Subcutaneous abdominal adipose tissue (tissue), 5 donors: ENCODE measurements at regions not wholly inside any gene's neighbourhood (a gene's known extent, or its start where the extent isn't known, plus 50 kb on each side); places are given as distances from the start of the nearest gene placed in this dataset.

ENCODE experiments used
- H3K27ac ChIP-seq: one replicate; pipeline ENCODE4 v1.7.0; 2013; ENCODE audit warnings: low read depth, mild to moderate bottlenecking, inconsistent platforms, low read length, moderate library complexity
- H3K27me3 ChIP-seq, 5 donors: one replicate each; pipeline ENCODE4 v1.7.0; 2013; ENCODE audit warnings: low read length in 5 of 5, inconsistent platforms in 1 of 5; ENCODE audit not compliant: control insufficient read depth in 5 of 5, insufficient read depth in 4 of 5
- H3K36me3 ChIP-seq, 5 donors: one replicate each; pipeline ENCODE4 v1.7.0; 2013; ENCODE audit warnings: low read length in 5 of 5; ENCODE audit not compliant: control insufficient read depth in 5 of 5, insufficient read depth in 5 of 5
- H3K4me1 ChIP-seq, 5 donors: one replicate each; pipeline ENCODE4 v1.7.0; 2013; ENCODE audit warnings: low read length in 5 of 5, mild to moderate bottlenecking in 3 of 5, moderate library complexity in 1 of 5; ENCODE audit not compliant: control insufficient read depth in 5 of 5, insufficient read depth in 5 of 5
- H3K4me3 ChIP-seq, 5 donors: one replicate each; pipeline ENCODE4 v1.7.0; 2013; ENCODE audit warnings: low read length in 5 of 5, low read depth in 1 of 5
- H3K9ac ChIP-seq, 5 donors: one replicate each; pipeline ENCODE4 v1.7.0; 2013; ENCODE audit warnings: low read length in 5 of 5, mild to moderate bottlenecking in 4 of 5, moderate library complexity in 3 of 5
- H3K9me3 ChIP-seq, 5 donors: one replicate each; pipeline ENCODE4 v1.7.0; 2013; ENCODE audit warnings: low read length in 5 of 5; ENCODE audit not compliant: control insufficient read depth in 5 of 5
- donor health status: healthy.
- donor health status: healthy.
- donor health status: healthy.
- donor health status: healthy.
- donor health status: healthy.

- no peaks in the 10 kb centered on the region for H3K36me3 ChIP-seq
- no peaks in the 10 kb centered on the region for H3K4me1 ChIP-seq
- no peak overlapping the region for H3K27ac ChIP-seq
- no peaks in the 10 kb centered on the region for H3K9me3 ChIP-seq
- H3K4me3 ChIP-seq, result no peak overlapping the region
- no peaks in the 10 kb centered on the region for H3K27me3 ChIP-seq
- H3K9ac ChIP-seq, result no peak overlapping the region
Observed at GRCh38 chr4:35163168-35163567, 1081.1 kb downstream of the ARAP2 start.

- H3K4me3 ChIP-seq, result no peak overlapping the region
- no peaks in the 10 kb centered on the region for H3K27me3 ChIP-seq
- no peaks in the 10 kb centered on the region for H3K9me3 ChIP-seq
- H3K4me1 ChIP-seq, result no peaks in the 10 kb centered on the region
- H3K9ac ChIP-seq, result no peak overlapping the region
- H3K27ac ChIP-seq, result no peak overlapping the region
- no peaks in the 10 kb centered on the region for H3K36me3 ChIP-seq
Observed at GRCh38 chr4:35164063-35164462, 1080.3 kb downstream of the ARAP2 start.

- no peaks in the 10 kb centered on the region for H3K9me3 ChIP-seq
- no peak overlapping the region for H3K4me3 ChIP-seq
- H3K4me1 ChIP-seq, result no peaks in the 10 kb centered on the region
- H3K36me3 ChIP-seq, result no peaks in the 10 kb centered on the region
- no peak overlapping the region for H3K27ac ChIP-seq
- H3K9ac ChIP-seq, result no peak overlapping the region
- no peaks in the 10 kb centered on the region for H3K27me3 ChIP-seq
Observed at GRCh38 chr4:35166466-35166865, 1077.8 kb downstream of the ARAP2 start.

GRCh38 chr4:35167385-35167784 lies 1076.9 kb downstream of the ARAP2 start:
- no peaks in the 10 kb centered on the region for H3K36me3 ChIP-seq
- no peak overlapping the region for H3K4me3 ChIP-seq
- no peaks in the 10 kb centered on the region for H3K9me3 ChIP-seq
- H3K27ac ChIP-seq, result no peak overlapping the region
- no peaks in the 10 kb centered on the region for H3K27me3 ChIP-seq
- H3K4me1 ChIP-seq, result no peaks in the 10 kb centered on the region
- no peak overlapping the region for H3K9ac ChIP-seq

GRCh38 chr4:35175487-35175886 lies 1068.8 kb downstream of the ARAP2 start:
- Histone ChIP-seq H3K27ac (no peak overlapping the region), H3K4me3 (no peak overlapping the region), H3K4me1 (no peaks in the 10 kb centered on the region), H3K9ac (no peak overlapping the region), H3K36me3 (no peaks in the 10 kb centered on the region), H3K9me3 (no peaks in the 10 kb centered on the region), H3K27me3 (no peaks in the 10 kb centered on the region)

- no peaks in the 10 kb centered on the region for H3K36me3 ChIP-seq
- H3K9ac ChIP-seq, result no peak overlapping the region
- H3K9me3 ChIP-seq, result no peaks in the 10 kb centered on the region
- no peaks in the 10 kb centered on the region for H3K4me1 ChIP-seq
- H3K27me3 ChIP-seq, result no peaks in the 10 kb centered on the region
- no peak overlapping the region for H3K27ac ChIP-seq
- H3K4me3 ChIP-seq, result no peak overlapping the region
Observed at GRCh38 chr4:35175894-35176293, 1068.4 kb downstream of the ARAP2 start.

GRCh38 chr4:35182451-35182850 lies 1061.9 kb downstream of the ARAP2 start:
- Histone ChIP-seq H3K4me3 (no peak overlapping the region), H3K36me3 (no peaks in the 10 kb centered on the region), H3K4me1 (no peaks in the 10 kb centered on the region), H3K27ac (no peak overlapping the region), H3K27me3 (peaks cover 0 to 3% (median 0%) of the 10 kb centered on the region in 5 donors), H3K9ac (no peak overlapping the region), H3K9me3 (peaks cover 0 to 12% (median 0%) of the 10 kb centered on the region in 5 donors)

GRCh38 chr4:35189988-35190613 lies 1054.2 kb downstream of the ARAP2 start:
- Histone ChIP-seq H3K9me3 (no peaks in the 10 kb centered on the region), H3K9ac (no peak overlapping the region), H3K27me3 (no peaks in the 10 kb centered on the region), H3K4me1 (no peaks in the 10 kb centered on the region), H3K36me3 (no peaks in the 10 kb centered on the region), H3K4me3 (no peak overlapping the region), H3K27ac (no peak overlapping the region)

GRCh38 chr4:35201403-35201802 lies 1042.9 kb downstream of the ARAP2 start:
- Histone ChIP-seq H3K36me3 (no peaks in the 10 kb centered on the region), H3K4me3 (no peak overlapping the region), H3K4me1 (no peaks in the 10 kb centered on the region), H3K9ac (no peak overlapping the region), H3K27ac (no peak overlapping the region), H3K27me3 (no peaks in the 10 kb centered on the region), H3K9me3 (peaks cover 0 to 13% (median 5%) of the 10 kb centered on the region in 5 donors)

- Histone ChIP-seq H3K4me3 (no peak overlapping the region), H3K9ac (no peak overlapping the region), H3K27ac (no peak overlapping the region), H3K9me3 (no peaks in the 10 kb centered on the region), H3K4me1 (no peaks in the 10 kb centered on the region), H3K36me3 (no peaks in the 10 kb centered on the region), H3K27me3 (no peaks in the 10 kb centered on the region)
Observed at GRCh38 chr4:35216636-35217035, 1027.7 kb downstream of the ARAP2 start.

- H3K27me3 ChIP-seq, result no peaks in the 10 kb centered on the region
- H3K4me3 ChIP-seq, result no peak overlapping the region
Observed at GRCh38 chr4:35217331-35217730, 1027.0 kb downstream of the ARAP2 start.

More at GRCh38 chr4:35217331-35217730, 1027.0 kb downstream of the ARAP2 start:
- Histone ChIP-seq H3K9me3 (no peaks in the 10 kb centered on the region), H3K4me1 (no peaks in the 10 kb centered on the region), H3K36me3 (no peaks in the 10 kb centered on the region), H3K9ac (no peak overlapping the region), H3K27ac (no peak overlapping the region)
